GM12872 (cell line): ENCODE measurements at regions not wholly inside any gene's neighbourhood (a gene's known extent, or its start where the extent isn't known, plus 50 kb on each side); places are given as distances from the start of the nearest gene placed in this dataset.

Source experiments
- CTCF ChIP-seq: IDR thresholded peaks from 3 replicates; pipeline ENCODE4 v1.5.1; 2011; ENCODE audit warnings: low read depth, mild to moderate bottlenecking, low read length, moderate library complexity; ENCODE audit not compliant: insufficient read depth

- TF ChIP-seq CTCF = no peak
Measured at GRCh38 chr9:119707228-119707845, 338.1 kb upstream of the BRINP1 start.

- no peak for TF ChIP-seq CTCF
Measured at GRCh38 chr9:119701651-119702050, 332.4 kb upstream of the BRINP1 start.

DNA sequence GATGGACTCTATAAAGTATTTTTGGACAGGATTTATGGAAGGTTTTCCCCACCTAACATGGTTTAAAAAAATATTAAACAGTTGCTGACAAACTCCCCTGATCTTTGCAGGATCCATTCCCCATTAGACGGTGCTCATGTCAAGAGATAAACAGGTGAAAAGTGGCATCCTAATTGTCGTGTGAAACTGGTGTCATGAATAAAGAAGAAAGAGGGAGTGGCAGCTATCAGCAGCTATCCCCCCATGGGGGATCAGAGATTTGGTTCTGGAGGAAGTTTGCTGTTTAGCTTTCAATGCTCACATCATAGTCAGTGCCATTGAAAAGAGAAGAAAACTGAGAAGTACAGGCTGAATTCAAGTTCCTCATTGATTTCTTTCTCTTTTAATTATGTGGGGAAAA is 329.3 kb upstream of the BRINP1 start:
- no peak for TF ChIP-seq CTCF

DNA sequence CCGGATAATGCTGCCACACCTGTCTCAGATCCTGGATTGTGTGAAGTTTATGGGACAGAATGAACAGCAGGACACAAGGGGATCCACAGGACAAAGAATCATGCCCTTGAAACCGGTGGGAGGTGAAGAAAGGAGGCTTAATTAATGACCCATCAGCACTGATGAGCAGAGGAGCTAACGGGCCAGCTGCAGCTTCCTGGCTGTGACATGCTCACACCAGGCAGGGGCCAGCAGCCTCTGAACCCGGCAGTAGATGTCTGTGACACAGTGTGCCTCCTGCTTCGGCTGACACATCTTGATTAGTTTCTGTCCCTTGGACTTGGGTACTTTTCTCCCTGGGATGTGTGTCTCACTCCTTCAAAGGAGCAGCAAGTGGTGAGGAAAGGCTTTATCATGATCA is 328.8 kb upstream of the BRINP1 start:
- TF ChIP-seq CTCF = no peak

GRCh38 chr9:119689879-119690278 is 320.6 kb upstream of the BRINP1 start:
- TF ChIP-seq CTCF = no peak

DNA sequence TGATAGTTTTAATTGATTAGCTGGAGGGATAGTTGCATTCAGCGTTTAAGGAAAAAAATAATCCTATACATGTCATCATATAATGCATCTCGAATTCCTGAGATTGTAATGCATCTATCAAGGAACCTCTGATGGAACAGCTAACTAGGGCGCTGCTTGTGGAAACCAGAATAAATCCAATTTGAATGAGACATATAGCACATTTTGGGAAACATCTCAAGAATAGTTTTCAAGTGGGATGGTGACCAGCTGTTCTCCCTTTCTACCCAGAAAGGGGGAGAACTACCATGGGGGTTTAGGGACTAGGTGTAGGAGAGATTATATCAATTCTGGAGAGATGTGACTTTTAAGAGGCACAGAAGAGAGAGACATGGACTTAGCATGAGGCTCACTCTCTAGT is 319.3 kb upstream of the BRINP1 start:
- TF ChIP-seq CTCF = no peak

DNA sequence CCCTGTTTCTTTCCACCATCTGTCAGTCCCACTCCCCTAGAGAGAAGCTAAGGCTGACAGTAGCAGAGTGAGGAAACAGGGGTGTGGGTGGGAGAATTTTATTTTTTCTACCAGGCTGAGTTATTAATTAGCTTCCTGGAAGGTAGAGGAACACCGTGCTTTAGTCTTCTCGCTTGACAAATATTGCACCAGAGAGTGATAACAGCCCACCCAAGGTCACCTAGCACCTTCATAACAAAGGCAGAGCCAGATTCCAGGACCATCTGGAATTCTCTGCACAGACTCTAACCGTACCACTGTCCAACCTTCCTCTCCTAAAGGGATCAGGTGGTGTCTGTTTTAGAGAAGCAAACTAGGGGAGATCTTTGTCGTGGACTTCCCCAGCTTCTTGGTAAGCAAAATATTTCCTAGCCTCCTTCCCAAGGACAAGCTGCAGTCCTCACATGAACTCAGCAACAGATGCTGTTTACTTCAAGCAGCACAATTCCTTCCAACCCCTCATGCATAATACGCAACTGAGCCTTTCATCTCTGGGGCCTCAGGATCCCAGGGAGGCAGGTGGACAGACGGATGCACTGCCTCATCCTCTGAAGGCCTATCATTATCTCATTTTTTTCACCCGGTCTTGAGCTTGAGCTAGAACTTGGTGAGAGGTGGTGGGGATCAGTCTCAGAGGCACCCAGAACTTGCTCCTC is 308.7 kb upstream of the BRINP1 start:
- TF ChIP-seq CTCF = no peak
